ENCODE measurements at regions not wholly inside any gene's neighbourhood (a gene's known extent, or its start where the extent isn't known, plus 50 kb on each side); places are given as distances from the start of the nearest gene placed in this dataset.

DNA sequence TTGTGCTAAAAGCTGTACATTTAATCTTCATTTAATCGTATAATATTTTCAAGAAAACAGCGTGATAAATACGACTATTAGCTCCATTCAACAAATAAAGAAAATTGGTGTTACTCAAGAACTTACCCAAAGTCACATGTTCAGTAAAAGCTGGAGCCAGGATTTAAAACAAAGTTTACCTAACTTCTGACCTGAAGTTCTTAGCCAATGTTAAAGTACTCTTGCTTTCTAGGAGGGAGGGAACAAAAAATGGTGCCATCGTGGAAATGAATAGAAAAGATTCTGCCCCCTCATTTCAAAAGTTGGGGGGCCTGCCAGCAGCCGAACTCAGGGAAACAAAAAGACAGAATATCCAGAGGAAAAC lies 395.8 kb downstream of the CD109 start:
- Mint-ChIP-seq H3K9me3 (ENCODE audit: unreplicated experiment) (peaks cover 5% of the 10 kb centered on the region), H3K4me1 (ENCODE audit: insufficient read depth, unreplicated experiment) (no peaks in the 10 kb centered on the region), H3K27ac (ENCODE audit: low read depth, unreplicated experiment) (no peak overlapping the region), H3K27me3 (ENCODE audit: insufficient read depth, unreplicated experiment) (no peaks in the 10 kb centered on the region), H3K4me3 (ENCODE audit: unreplicated experiment) (no peak overlapping the region), H3K36me3 (ENCODE audit: insufficient read depth, unreplicated experiment) (no peaks in the 10 kb centered on the region)
- BruUV-seq (replicated peaks): no TSS peak
- intact Hi-C loops (cut with micrococcal nuclease): loop anchor here (2.0 to 5.0 kb wide), 2 partner anchors 316 to 1119 kb away; no protein-coding TSS in a partner anchor
- CTCF ChIA-PET: interaction anchor here (0.5 to 5.0 kb wide), 51 partner anchors 8 to 1139 kb away, joined by 3 to 144 read pairs (median 4); partner anchors contain the start of gene COL12A1
- DNase-seq (ENCODE audit: unreplicated experiment): no peak
- POLR2A ChIA-PET: interaction anchor here (0.7 to 2.3 kb wide), 2 partner anchors 61 to 1118 kb away, joined by 3 to 8 read pairs; no protein-coding TSS in a partner anchor
- TF ChIP-seq, protein P1, sequence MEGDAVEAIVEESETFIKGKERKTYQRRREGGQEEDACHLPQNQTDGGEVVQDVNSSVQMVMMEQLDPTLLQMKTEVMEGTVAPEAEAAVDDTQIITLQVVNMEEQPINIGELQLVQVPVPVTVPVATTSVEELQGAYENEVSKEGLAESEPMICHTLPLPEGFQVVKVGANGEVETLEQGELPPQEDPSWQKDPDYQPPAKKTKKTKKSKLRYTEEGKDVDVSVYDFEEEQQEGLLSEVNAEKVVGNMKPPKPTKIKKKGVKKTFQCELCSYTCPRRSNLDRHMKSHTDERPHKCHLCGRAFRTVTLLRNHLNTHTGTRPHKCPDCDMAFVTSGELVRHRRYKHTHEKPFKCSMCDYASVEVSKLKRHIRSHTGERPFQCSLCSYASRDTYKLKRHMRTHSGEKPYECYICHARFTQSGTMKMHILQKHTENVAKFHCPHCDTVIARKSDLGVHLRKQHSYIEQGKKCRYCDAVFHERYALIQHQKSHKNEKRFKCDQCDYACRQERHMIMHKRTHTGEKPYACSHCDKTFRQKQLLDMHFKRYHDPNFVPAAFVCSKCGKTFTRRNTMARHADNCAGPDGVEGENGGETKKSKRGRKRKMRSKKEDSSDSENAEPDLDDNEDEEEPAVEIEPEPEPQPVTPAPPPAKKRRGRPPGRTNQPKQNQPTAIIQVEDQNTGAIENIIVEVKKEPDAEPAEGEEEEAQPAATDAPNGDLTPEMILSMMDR (IDR thresholded peaks at IDR 0.05; ENCODE audit: unreplicated experiment): no peak

DNA sequence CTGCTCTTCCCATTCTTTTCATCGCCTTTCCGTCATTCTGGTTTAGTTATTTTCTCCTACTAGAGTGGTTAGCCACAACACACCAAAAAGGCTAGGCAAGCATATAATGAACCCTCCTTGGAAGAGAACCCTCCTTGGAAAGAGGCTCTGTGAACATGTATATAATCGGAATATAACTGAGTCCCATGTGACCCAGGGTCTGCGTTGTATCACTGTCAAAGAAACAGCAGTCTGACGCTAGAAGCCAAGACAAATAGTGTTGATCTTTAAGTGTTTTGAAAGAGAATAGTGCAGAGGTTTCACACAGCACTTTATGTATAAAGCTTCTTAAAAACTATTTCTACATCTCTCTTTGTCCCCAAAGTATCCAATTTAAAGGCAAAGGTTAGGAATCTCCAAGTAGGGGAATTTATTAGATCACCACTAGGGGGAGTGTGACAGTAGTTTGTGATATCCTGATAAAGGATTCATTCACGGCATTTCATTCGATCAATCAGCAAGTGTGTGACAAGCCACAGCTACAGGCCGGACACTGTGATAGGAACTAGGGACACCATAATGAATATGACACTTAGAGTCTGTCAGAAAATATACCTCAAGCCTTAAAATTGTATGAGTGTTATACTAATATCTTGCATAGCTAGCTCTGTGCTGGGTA lies 395.3 kb downstream of the CD109 start:
- TF ChIP-seq, protein P1 (IDR thresholded peaks at IDR 0.05; ENCODE audit: unreplicated experiment): peak; percentile 62
- ChIA-PET POLR2A (interaction anchor here (0.7 to 2.3 kb wide), 4 partner anchors 61 to 1118 kb away, joined by 3 to 8 read pairs (median 4); no protein-coding TSS in a partner anchor), CTCF (interaction anchor here (0.5 to 5.0 kb wide), 69 partner anchors 8 to 1446 kb away, joined by 3 to 144 read pairs (median 3); partner anchors contain the start of gene COL12A1)
- no peaks in the 10 kb centered on the region for H3K36me3 Mint-ChIP-seq (ENCODE audit: insufficient read depth, unreplicated experiment)
- intact Hi-C loops (cut with micrococcal nuclease): loop anchor here (2.0 to 5.0 kb wide), 2 partner anchors 316 to 1120 kb away; no protein-coding TSS in a partner anchor
- no peak overlapping the region for H3K4me3 Mint-ChIP-seq (ENCODE audit: unreplicated experiment)
- H3K27me3 Mint-ChIP-seq (ENCODE audit: insufficient read depth, unreplicated experiment): no peaks in the 10 kb centered on the region
- no TSS peak for BruUV-seq (replicated peaks)
- peaks cover 5% of the 10 kb centered on the region for H3K9me3 Mint-ChIP-seq (ENCODE audit: unreplicated experiment)
- no peak overlapping the region for H3K27ac Mint-ChIP-seq (ENCODE audit: low read depth, unreplicated experiment)
- DNase-seq (ENCODE audit: unreplicated experiment): peak; percentile 68
- no peaks in the 10 kb centered on the region for H3K4me1 Mint-ChIP-seq (ENCODE audit: insufficient read depth, unreplicated experiment)

DNA sequence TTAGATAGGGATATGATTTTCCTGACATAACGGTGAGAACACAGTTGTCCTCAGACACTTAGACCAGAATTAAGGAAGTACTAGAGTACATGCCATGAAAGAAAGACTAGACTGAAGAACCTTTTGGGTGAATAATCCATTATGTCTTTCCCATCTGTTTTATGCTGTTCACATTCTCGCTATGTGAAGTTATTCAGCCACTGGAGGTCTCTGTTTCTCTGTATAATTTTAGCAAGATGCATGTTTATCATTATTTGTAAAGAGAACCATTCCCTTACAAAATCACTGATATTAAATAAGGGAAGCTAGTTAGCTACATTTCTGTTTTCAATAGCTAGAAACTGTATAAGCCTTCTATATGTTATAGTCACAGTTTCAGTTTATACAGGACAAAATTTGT lies 391.9 kb downstream of the CD109 start:
- Mint-ChIP-seq H3K27me3 (ENCODE audit: insufficient read depth, unreplicated experiment) (no peaks in the 10 kb centered on the region), H3K4me1 (ENCODE audit: insufficient read depth, unreplicated experiment) (no peaks in the 10 kb centered on the region), H3K27ac (ENCODE audit: low read depth, unreplicated experiment) (no peak overlapping the region), H3K4me3 (ENCODE audit: unreplicated experiment) (no peak overlapping the region), H3K9me3 (ENCODE audit: unreplicated experiment) (peaks cover 5% of the 10 kb centered on the region), H3K36me3 (ENCODE audit: insufficient read depth, unreplicated experiment) (no peaks in the 10 kb centered on the region)
- peak; percentile 13 for DNase-seq (ENCODE audit: unreplicated experiment)
- BruUV-seq (replicated peaks): no TSS peak
- ChIA-PET POLR2A (no interaction called here), CTCF (interaction anchor here (0.6 to 1.3 kb wide), 5 partner anchors 31 to 1123 kb away, joined by 3 to 5 read pairs (median 3); no protein-coding TSS in a partner anchor)
- TF ChIP-seq, protein P1 (IDR thresholded peaks at IDR 0.05; ENCODE audit: unreplicated experiment): no peak
- intact Hi-C loops (cut with micrococcal nuclease): loop anchor here (5.0 to 10.0 kb wide), 2 partner anchors 103 to 231 kb away; no protein-coding TSS in a partner anchor

DNA sequence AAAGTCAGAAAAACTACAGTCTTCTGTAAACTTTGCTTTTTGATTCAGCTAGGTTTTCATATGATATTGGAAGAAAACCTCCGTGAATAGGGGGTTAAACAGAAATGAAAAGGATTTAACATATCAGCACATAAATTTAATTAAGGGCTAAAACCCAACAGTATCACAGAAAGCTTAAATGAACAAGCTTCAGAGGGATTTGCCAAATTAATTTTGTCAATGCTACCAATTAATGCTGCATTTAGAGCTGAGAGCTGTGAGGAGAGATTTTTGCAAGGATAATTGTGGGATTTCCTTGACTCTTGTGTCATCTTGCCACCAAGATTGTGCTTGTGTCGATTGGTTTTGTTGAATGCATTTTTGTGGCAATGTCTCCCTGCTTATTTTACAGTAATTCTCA lies 379.9 kb downstream of the CD109 start:
- Mint-ChIP-seq H3K9me3 (ENCODE audit: unreplicated experiment) (no peaks in the 10 kb centered on the region), H3K27me3 (ENCODE audit: insufficient read depth, unreplicated experiment) (no peaks in the 10 kb centered on the region), H3K27ac (ENCODE audit: low read depth, unreplicated experiment) (no peak overlapping the region), H3K4me3 (ENCODE audit: unreplicated experiment) (no peak overlapping the region), H3K4me1 (ENCODE audit: insufficient read depth, unreplicated experiment) (peaks cover 12% of the 10 kb centered on the region), H3K36me3 (ENCODE audit: insufficient read depth, unreplicated experiment) (peaks cover 7% of the 10 kb centered on the region)
- BruUV-seq (replicated peaks): TSS peak; percentile 95
- DNase-seq (ENCODE audit: unreplicated experiment): no peak
- intact Hi-C loops (cut with micrococcal nuclease): no loop called here
- TF ChIP-seq, protein P1 (IDR thresholded peaks at IDR 0.05; ENCODE audit: unreplicated experiment): no peak
- CTCF ChIA-PET: interaction anchor here (0.9 to 3.9 kb wide), 2 partner anchors 15 to 106 kb away, joined by 4 to 45 read pairs; no protein-coding TSS in a partner anchor
- POLR2A ChIA-PET: interaction anchor here (0.9 to 1.3 kb wide), 2 partner anchors 10 to 90 kb away, joined by 3 to 8 read pairs; no protein-coding TSS in a partner anchor
